ENCODE measurements at regions not wholly inside any gene's neighbourhood (a gene's known extent, or its start where the extent isn't known, plus 50 kb on each side); places are given as distances from the start of the nearest gene placed in this dataset.
"Not testable (repeated sequence)": the region's sequence is repeated elsewhere in the genome, so short reads cannot be mapped to it uniquely, and the experiment has no call there.

DNA sequence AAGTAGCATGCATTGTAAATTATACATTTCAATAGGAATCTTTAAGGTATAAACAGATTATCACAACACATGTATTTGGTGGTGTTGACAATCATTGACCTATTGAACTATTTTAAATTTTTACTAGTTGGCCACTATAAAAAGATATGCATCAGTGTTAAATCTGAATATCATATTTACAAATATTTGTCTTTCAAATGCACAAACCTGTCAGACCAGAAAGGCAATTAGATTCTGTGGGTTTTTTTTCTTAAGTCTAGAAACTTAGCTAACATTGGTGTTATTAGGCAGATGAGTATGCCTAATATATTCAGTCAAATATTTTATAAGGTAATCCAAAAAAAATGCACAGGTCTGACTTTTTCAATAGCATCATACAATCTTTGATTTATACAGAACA lies 241.4 kb upstream of the DGKB start:
- no peaks in the 10 kb centered on the region for H3K27me3 Mint-ChIP-seq
- H3K4me1 Mint-ChIP-seq, result no peaks in the 10 kb centered on the region
- no peaks in the 10 kb centered on the region for H3K36me3 Mint-ChIP-seq
- ATAC-seq (replicated peaks), result no peak
- H3K27ac Mint-ChIP-seq, result no peak overlapping the region
- no peak for DNase-seq
- peaks cover 3% of the 10 kb centered on the region in 2 donors for H3K9me3 Mint-ChIP-seq
- no peak overlapping the region for H3K4me3 Mint-ChIP-seq

DNA sequence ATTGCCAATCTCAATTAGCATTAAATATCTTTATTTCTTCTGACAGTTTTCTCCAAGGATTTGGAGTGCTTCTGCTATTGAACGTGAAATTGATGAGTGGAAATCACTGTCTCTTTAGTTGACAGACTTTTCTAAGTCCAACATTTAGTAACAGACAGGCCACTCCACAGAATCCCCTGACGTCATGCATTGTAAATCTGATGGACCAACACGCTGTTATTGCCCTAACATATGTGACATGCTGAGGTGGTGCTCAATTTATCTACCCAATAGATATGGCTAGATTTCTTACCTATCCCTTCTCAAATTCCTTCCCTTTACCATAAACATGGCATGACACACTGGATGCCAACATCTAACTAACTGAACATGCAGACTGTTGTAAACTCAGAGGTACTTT lies 240.6 kb upstream of the DGKB start:
- no peak for DNase-seq
- Mint-ChIP-seq H3K4me3 (no peak overlapping the region), H3K36me3 (no peaks in the 10 kb centered on the region), H3K27ac (no peak overlapping the region), H3K9me3 (peaks cover 3% of the 10 kb centered on the region in 2 donors), H3K27me3 (no peaks in the 10 kb centered on the region), H3K4me1 (no peaks in the 10 kb centered on the region)
- ATAC-seq (replicated peaks), result no peak

DNA sequence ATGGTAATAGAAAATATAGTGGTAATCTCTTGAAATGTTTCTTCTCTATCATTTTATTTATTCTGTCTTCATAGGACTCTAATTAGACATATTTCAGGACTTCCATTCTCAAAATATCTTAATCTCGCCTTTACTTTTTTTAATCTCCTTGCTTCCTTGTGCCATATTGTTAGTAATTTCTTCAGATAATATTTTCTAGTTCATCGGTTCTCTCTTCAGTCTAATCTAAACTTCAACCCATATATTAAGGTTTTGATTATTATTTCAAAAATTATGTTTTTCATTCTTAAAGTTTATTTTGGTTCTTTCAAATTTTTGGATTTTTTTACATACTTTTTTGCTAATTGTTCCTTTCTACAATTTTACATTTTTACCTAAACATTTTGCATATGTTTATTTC lies 237.9 kb upstream of the DGKB start:
- Mint-ChIP-seq H3K4me3 (no peak overlapping the region), H3K9me3 (peaks cover 0 to 1% of the 10 kb centered on the region in 2 donors), H3K27ac (no peak overlapping the region), H3K4me1 (no peaks in the 10 kb centered on the region), H3K27me3 (no peaks in the 10 kb centered on the region), H3K36me3 (no peaks in the 10 kb centered on the region)
- ATAC-seq (replicated peaks), result no peak
- no peak for DNase-seq

DNA sequence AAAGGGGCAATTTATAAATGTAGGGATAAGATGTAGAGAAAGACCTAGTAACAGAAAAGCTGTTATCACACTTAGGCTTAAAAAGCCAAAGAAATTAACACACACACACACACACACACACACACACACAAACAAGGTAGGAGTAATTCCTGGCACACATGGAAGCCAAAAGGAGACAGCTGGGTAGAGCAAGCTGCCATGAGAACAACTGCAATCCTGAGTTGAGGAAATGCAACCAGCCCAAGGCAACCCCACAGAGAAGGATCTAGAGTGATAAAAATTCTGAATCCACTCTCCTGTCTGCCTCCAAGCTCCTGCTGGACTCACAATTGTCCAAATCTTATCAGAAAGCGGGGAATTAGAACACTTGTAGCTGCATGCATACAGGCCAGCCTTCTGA lies 229.1 kb upstream of the DGKB start:
- no peak overlapping the region for H3K4me3 Mint-ChIP-seq
- H3K9me3 Mint-ChIP-seq, result peaks cover 0 to 2% of the 10 kb centered on the region in 2 donors
- no peak overlapping the region for H3K27ac Mint-ChIP-seq
- H3K27me3 Mint-ChIP-seq, result no peaks in the 10 kb centered on the region
- no peaks in the 10 kb centered on the region for H3K36me3 Mint-ChIP-seq
- ATAC-seq (replicated peaks) (no peak), DNase-seq (no peak)
- no peaks in the 10 kb centered on the region for H3K4me1 Mint-ChIP-seq

DNA sequence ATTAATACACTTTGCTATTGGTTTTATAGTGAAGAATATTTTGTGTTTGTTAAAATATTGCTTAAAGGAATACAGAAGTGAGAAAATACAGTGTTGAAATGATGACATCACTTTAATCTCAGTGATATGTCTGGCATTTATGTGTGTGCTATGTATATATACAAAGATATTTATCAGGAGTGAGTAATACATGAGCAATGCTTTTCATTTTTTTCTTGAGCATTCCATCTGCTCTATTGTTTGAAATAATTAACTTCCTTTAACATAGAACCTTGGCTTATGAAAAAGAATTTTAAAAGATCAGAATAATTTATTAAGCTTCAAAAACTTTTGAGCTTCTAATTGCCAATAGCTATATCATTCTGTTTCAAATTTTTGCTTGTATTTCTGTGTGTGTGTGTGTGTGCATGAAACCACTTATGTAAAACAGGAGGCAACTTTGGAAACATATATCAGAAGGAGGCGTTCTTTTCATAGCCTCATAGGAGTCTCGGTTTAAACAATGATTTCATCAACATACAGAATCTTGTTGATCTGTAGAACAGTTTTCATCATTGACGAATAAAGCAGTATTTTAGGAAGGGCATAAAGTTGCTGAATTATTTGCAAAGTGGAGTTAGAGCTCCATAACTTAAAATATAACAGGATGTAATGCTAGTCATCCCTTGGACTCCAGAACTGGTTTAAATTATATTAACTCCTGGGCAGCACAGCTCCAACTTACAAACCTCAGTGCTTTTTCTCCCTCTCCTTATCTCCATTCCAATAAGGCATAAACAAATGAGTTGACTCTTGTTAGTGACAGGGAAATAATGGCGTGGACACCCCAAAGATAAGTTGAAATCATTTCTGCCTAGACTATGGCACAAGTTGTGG lies 228.4 kb upstream of the DGKB start:
- peaks cover 0 to 2% of the 10 kb centered on the region in 2 donors for H3K9me3 Mint-ChIP-seq
- ATAC-seq (replicated peaks), result no peak
- H3K4me1 Mint-ChIP-seq, result no peaks in the 10 kb centered on the region
- H3K36me3 Mint-ChIP-seq, result no peaks in the 10 kb centered on the region
- no peak overlapping the region for H3K27ac Mint-ChIP-seq
- H3K4me3 Mint-ChIP-seq, result no peak overlapping the region
- no peak for DNase-seq
- no peaks in the 10 kb centered on the region for H3K27me3 Mint-ChIP-seq

DNA sequence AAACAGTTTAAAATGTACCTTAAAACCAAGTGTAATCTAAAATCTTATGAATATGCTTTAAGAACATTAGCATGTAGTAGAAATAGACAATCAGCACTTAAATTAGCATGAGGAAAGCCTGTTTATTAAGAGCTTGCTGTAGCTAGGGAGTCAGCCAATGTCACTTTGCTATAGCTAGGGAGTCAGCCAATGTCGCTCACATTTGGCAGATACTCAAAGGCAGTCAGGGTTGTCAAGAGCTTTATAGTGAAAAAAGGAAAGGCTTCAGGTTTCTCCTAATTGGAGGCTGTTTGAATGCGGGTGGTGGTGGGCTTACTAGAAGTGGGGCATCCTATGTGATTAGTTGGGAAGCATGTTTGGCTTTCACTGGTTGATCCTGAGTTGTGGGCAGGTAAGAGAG lies 226.2 kb upstream of the DGKB start:
- no peaks in the 10 kb centered on the region for H3K36me3 Mint-ChIP-seq
- H3K4me1 Mint-ChIP-seq, result no peaks in the 10 kb centered on the region
- no peak overlapping the region for H3K4me3 Mint-ChIP-seq
- DNase-seq (no peak), ATAC-seq (replicated peaks) (no peak)
- H3K27me3 Mint-ChIP-seq, result no peaks in the 10 kb centered on the region
- no peak overlapping the region for H3K27ac Mint-ChIP-seq
- peaks cover 0 to 2% of the 10 kb centered on the region in 2 donors for H3K9me3 Mint-ChIP-seq

DNA sequence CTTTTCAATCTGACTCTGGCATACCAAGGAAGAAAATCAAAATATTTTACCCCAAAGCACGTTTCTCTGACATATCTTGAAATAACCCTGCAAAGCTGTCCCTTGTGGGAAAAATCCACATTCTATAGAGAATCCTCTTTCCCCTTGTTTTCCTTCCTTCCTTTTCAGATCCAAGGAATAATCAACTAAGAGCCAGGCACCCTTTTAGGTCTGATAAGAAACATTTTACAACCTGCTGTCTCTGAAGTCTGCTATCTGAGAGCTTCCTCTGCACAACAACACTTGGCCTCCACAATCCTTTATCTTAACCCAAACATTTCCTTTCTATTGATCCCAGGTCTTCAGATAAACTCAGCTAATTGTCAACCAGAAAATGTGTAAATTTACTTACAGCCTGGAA lies 224.1 kb upstream of the DGKB start:
- not testable (repeated sequence) for DNase-seq; H3K27ac Mint-ChIP-seq; H3K27me3 Mint-ChIP-seq; H3K4me1 Mint-ChIP-seq; H3K4me3 Mint-ChIP-seq; H3K36me3 Mint-ChIP-seq; ATAC-seq (replicated peaks); H3K9me3 Mint-ChIP-seq

DNA sequence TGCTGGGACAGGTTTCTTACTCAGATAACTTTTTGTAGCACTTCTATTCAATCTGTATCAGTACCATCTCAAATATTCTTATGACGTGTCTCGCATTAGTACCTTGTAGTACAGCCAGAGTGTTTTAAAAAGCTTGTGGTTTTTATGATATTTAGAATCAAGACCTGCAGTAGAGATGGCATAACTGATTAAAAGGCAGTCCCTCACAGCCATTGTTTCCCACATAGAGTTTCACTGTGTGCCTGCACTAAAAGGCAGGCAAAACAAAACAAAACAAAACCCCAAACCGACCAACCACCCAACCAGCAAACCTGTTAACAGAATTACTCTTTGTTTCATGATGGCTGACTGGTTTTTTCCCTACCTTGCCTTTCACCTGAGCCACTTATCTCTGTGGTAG lies 221.3 kb upstream of the DGKB start:
- Mint-ChIP-seq H3K9me3 (peaks cover 0 to 12% of the 10 kb centered on the region in 2 donors), H3K27me3 (no peaks in the 10 kb centered on the region), H3K27ac (no peak overlapping the region), H3K4me3 (no peak overlapping the region), H3K36me3 (no peaks in the 10 kb centered on the region), H3K4me1 (no peaks in the 10 kb centered on the region)
- no peak for ATAC-seq (replicated peaks)
- no peak for DNase-seq

DNA sequence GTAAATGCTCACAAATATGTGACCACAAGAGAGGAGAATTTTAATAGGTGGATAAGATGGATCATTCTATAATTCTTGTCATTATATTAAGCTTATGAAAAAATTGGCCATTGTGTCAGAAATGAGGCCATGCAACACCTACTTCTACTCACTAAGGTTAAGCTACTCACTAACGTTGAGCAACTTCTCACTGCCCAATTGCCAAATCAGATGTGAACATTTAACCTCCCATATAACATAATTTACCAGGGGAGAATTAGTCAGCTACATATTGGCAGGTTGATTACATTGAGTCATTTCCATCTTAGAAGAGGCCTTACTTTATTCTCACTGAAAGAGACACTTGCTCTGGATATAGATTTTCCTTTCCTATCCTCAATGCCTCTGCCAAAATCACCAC lies 211.2 kb upstream of the DGKB start:
- Mint-ChIP-seq H3K36me3 (no peaks in the 10 kb centered on the region), H3K27ac (no peak overlapping the region), H3K27me3 (no peaks in the 10 kb centered on the region), H3K4me1 (no peaks in the 10 kb centered on the region), H3K9me3 (peaks cover 0 to 4% of the 10 kb centered on the region in 2 donors), H3K4me3 (no peak overlapping the region)
- ATAC-seq (replicated peaks), result no peak
- DNase-seq, result no peak

DNA sequence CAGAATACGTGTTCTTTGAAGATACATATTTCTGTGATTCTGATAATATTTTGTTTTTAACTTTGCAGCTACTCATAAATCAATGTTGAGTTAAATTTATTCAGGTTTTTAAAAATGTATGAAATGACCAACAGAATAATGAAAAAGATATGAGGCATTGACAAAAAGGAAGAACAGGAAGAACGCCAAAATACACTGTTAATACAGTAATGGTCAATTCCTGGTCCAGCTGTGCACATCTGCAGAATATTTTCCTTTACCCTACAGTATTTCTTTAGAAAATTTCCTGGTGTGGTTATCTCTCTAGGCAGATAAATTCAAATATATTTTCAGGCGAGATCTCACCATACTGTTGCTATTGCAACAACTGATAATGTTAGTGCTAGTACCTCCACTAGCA lies 203.2 kb upstream of the DGKB start:
- ATAC-seq (replicated peaks) (no peak), DNase-seq (no peak)
- Mint-ChIP-seq H3K9me3 (peaks cover 3 to 11% of the 10 kb centered on the region in 2 donors), H3K36me3 (no peaks in the 10 kb centered on the region), H3K4me1 (no peaks in the 10 kb centered on the region), H3K27ac (no peak overlapping the region), H3K4me3 (no peak overlapping the region), H3K27me3 (no peaks in the 10 kb centered on the region)

DNA sequence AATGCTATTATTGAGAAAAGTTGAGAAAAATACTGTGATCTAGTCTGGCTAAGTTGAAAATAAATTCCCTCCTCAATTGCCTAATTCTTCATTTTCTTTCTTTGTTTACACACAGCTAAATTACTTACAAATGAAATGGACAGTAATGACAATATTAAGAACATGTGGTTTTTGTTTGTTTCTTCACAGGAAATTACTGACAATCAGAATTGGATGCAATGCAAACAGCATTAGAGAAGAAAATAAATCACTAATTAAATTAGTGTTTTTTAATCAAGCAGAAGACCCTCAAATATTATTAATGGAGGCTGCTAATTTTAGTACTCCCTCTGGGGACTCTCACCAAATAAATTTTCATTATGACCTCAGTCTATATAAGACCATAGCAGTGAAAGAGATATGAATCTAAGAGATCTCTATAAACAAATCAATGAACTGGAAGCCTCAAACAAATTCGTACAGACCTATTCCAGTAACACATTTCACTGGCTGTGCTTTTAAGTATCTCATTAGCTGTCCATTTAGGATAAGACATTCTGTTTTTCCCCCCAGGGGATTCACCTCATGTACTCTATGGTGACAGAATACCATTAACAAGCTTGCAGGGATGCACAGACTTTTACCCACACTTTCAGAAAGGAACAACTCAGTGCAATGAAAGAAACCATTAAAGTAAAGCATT lies 202.0 kb upstream of the DGKB start:
- no peak for DNase-seq
- Mint-ChIP-seq H3K27me3 (no peaks in the 10 kb centered on the region), H3K27ac (no peak overlapping the region), H3K9me3 (peaks cover 3 to 8% of the 10 kb centered on the region in 2 donors), H3K4me1 (no peaks in the 10 kb centered on the region), H3K36me3 (no peaks in the 10 kb centered on the region), H3K4me3 (no peak overlapping the region)
- ATAC-seq (replicated peaks), result no peak

DNA sequence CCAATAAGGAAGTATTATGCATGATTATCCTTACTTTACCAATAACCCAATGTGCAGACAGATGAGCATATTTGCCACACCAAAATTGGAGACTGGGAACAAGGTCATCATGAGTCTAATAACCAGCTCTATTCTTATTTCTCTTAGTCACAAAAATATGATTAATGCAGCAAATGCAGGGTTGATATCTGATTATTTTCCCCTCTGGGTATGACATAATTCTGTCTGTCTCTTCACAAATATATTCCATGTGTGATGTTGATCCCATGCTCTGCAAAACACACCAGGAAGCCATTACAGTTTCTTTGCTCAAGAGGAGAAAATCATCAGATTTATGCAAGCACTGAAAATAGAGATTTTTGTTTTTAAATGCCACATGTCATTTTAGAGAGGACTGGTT lies 196.5 kb upstream of the DGKB start:
- ATAC-seq (replicated peaks), result no peak
- no peak overlapping the region for H3K27ac Mint-ChIP-seq
- no peak for DNase-seq
- no peaks in the 10 kb centered on the region for H3K36me3 Mint-ChIP-seq
- no peaks in the 10 kb centered on the region for H3K4me1 Mint-ChIP-seq
- H3K4me3 Mint-ChIP-seq, result no peak overlapping the region
- peaks cover 3 to 6% of the 10 kb centered on the region in 2 donors for H3K9me3 Mint-ChIP-seq
- no peaks in the 10 kb centered on the region for H3K27me3 Mint-ChIP-seq

DNA sequence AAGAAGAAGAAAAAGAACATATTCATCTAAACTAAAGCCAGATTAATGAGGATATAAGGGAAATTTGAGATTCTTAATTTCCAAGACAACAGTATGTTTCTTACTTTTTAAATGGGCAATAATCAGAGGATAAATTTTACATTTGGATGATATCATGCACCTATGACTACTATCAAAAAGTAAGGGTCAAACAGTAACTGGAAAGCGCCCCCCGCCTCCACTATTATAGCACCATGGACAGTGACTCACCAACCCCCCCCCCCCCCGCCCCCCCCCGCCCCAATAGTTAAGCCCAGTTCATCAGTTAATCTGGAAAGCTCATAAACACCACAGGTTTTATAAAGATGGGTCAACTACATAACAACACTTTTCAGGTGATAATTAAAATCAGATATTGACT lies 194.3 kb upstream of the DGKB start:
- no peaks in the 10 kb centered on the region for H3K4me1 Mint-ChIP-seq
- peaks cover 2 to 3% of the 10 kb centered on the region in 2 donors for H3K9me3 Mint-ChIP-seq
- ATAC-seq (replicated peaks), result no peak
- H3K27me3 Mint-ChIP-seq, result no peaks in the 10 kb centered on the region
- no peak for DNase-seq
- H3K36me3 Mint-ChIP-seq, result no peaks in the 10 kb centered on the region
- no peak overlapping the region for H3K27ac Mint-ChIP-seq
- H3K4me3 Mint-ChIP-seq, result no peak overlapping the region

DNA sequence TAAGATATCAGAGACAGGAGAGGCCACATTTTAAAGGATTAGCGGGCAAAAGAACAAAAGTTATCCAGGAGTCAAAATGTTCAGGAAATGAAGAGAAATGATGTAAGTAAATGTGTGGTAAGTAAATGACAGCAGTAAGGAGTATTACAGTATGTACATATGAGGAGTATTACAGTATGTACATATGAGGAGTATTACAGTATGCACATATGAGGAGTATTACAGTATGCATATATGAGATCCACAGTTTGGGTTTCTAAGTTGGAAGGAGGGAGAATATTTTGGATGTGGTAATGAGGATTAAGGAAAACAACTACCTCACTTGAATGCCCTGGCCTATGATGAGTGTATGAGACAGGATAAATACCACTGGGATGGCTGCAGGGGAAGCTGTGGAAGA lies 192.4 kb upstream of the DGKB start:
- ATAC-seq (replicated peaks) (no peak), DNase-seq (no peak)
- Mint-ChIP-seq H3K27me3 (no peaks in the 10 kb centered on the region), H3K9me3 (peaks cover 2 to 3% of the 10 kb centered on the region in 2 donors), H3K27ac (no peak overlapping the region), H3K36me3 (no peaks in the 10 kb centered on the region), H3K4me1 (no peaks in the 10 kb centered on the region), H3K4me3 (no peak overlapping the region)

DNA sequence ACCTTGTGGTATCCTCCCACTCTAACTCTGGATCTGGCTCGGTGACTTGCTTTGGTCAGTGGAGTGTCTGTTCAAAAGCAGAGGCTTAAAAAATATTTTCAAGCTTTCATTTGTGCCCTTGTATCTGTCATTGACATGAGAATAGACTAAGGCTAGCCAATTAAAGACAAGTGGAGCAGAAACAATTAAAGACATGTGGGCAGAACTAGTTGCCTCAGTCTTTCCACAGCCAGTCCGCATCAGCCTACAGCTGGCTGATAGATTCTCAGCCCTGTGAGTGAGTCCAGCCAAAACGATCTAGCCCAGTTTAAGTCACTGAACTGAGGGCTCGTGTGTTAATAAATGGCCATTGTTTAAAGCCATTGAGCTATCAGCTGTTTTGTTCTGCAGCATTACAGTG lies 185.2 kb upstream of the DGKB start:
- Mint-ChIP-seq H3K4me3 (no peak overlapping the region), H3K27ac (no peak overlapping the region), H3K36me3 (no peaks in the 10 kb centered on the region), H3K4me1 (no peaks in the 10 kb centered on the region), H3K27me3 (no peaks in the 10 kb centered on the region), H3K9me3 (peaks cover 0 to 5% of the 10 kb centered on the region in 2 donors)
- ATAC-seq (replicated peaks) (no peak), DNase-seq (no peak)

Data from stimulated activated naive B cell treated with anti-CD40 and anti-IgM and Interleukin-4, amounts not matched to agents 10 μg/mL and 1 μg/mL and 100 μg/mL, for 72 hours (primary cell).